B cell (primary cell): ENCODE measurements at regions not wholly inside any gene's neighbourhood (a gene's known extent, or its start where the extent isn't known, plus 50 kb on each side); places are given as distances from the start of the nearest gene placed in this dataset.

Experiments used
- ATAC-seq: fragments of 200-7000 bp; cut with Tn5 transposase; one replicate; pipeline ENCODE4 v1.10.0; 2021; ENCODE audit warnings: low read depth, mild to moderate bottlenecking, moderate number of reproducible peaks, moderate library complexity
- CTCF ChIA-PET: fragments of 350-600 bp; sonication (Branson Sonifier 250); formaldehyde crosslinking; loops from one replicate; lab custom pipeline; 2021; ENCODE audit warnings: antibody characterized with exemption, inconsistent platforms; lab: Charles Lee
- POLR2A ChIA-PET: fragments of 350-600 bp; sonication (Branson Sonifier 250); formaldehyde crosslinking; loops from one replicate; lab custom pipeline; 2021; ENCODE audit warnings: antibody characterized with exemption; lab: Charles Lee
- DNase-seq: peaks from one replicate; pipeline ENCODE4 v3.0.0; 2013
- H2AFZ ChIP-seq: 2 replicates; pipeline ENCODE4 v1.6.1; 2012; ENCODE audit warnings: mild to moderate bottlenecking, low read depth, low read length; ENCODE audit not compliant: insufficient read depth, poor library complexity, severe bottlenecking
- H3K27ac ChIP-seq, 2 donors: 1 replicate in 1 of 2; 2 replicates in 1 of 2; pipeline ENCODE4 v1.5.1; 2012 to 2013; ENCODE audit warnings: low read length in 2 of 2, mild to moderate bottlenecking in 2 of 2, moderate library complexity in 1 of 2
- H3K27me3 ChIP-seq, 4 experiments: fragments of 200-600 bp in 1 of 4; sonication (generic) in 1 of 4; replicated peaks in 1 of 4; 1 replicate in 2 of 4; 2 replicates in 2 of 4; pipeline versions ENCODE4 v1.6.1 to v1.7.0; 2013 to 2016; ENCODE audit warnings: low read length in 3 of 4, mild to moderate bottlenecking in 2 of 4, mixed read lengths in 1 of 4, moderate library complexity in 1 of 4; ENCODE audit not compliant: insufficient read depth in 4 of 4, control insufficient read depth in 3 of 4; ENCODE audit errors: control extremely low read depth in 1 of 4
- H3K36me3 ChIP-seq, 2 experiments: replicated peaks in 1 of 2; 1 replicate in 1 of 2; 2 replicates in 1 of 2; pipeline versions ENCODE4 v1.6.1 to v1.7.1; 2013; ENCODE audit warnings: low read length in 1 of 2; ENCODE audit not compliant: insufficient read depth in 2 of 2, control insufficient read depth in 1 of 2; ENCODE audit errors: control extremely low read depth in 1 of 2, extremely low read depth in 1 of 2
- H3K4me1 ChIP-seq, 2 donors: fragments of 200-600 bp in 1 of 2; sonication (generic) in 1 of 2; 1 replicate in 1 of 2; 2 replicates in 1 of 2; pipeline versions ENCODE4 v1.5.1 to v1.6.1; 2013 to 2017; ENCODE audit warnings: low read length in 2 of 2; ENCODE audit not compliant: control insufficient read depth in 2 of 2, insufficient read depth in 2 of 2
- H3K4me2 ChIP-seq: replicated peaks from 2 replicates; pipeline ENCODE3; 2012; ENCODE audit warnings: mild to moderate bottlenecking, low read depth, low read length; ENCODE audit not compliant: poor library complexity, severe bottlenecking
- H3K4me3 ChIP-seq, 5 experiments: fragments of 200-600 bp in 1 of 5; sonication (generic) in 1 of 5; 1 replicate in 3 of 5; 2 replicates in 2 of 5; pipeline versions ENCODE4 v1.5.1 to v1.7.0; 2011 to 2016; ENCODE audit warnings: low read length in 4 of 5, mild to moderate bottlenecking in 4 of 5, low read depth in 2 of 5, control low read depth in 1 of 5, moderate library complexity in 1 of 5; ENCODE audit not compliant: insufficient read depth in 1 of 5; ENCODE audit errors: control extremely low read depth in 1 of 5, extremely low read depth in 1 of 5
- H3K79me2 ChIP-seq: fragments of 200-600 bp; sonication (generic); one replicate; pipeline ENCODE4 v1.6.0; 2016; ENCODE audit warnings: low read length; ENCODE audit not compliant: control insufficient read depth, insufficient read depth
- H3K9ac ChIP-seq: fragments of 200-600 bp; sonication (generic); 2 replicates; pipeline ENCODE4 v1.6.1; 2017; ENCODE audit warnings: mild to moderate bottlenecking, low read length, moderate library complexity
- H3K9me3 ChIP-seq, 3 donors: one replicate each; pipeline versions ENCODE4 v1.6.1 to v1.7.1; 2013; ENCODE audit warnings: low read length in 2 of 3; ENCODE audit not compliant: control insufficient read depth in 2 of 3, insufficient read depth in 1 of 3; ENCODE audit errors: control extremely low read depth in 1 of 3
- H4K20me1 ChIP-seq: 2 replicates; pipeline ENCODE4 v1.6.0; 2012; ENCODE audit warnings: mild to moderate bottlenecking, low read length; ENCODE audit not compliant: insufficient read depth, control insufficient read depth, poor library complexity, severe bottlenecking
- H3K27ac Mint-ChIP-seq: one replicate; pipeline ENCODE4 v1.8.0; 2021; ENCODE audit warnings: mixed read lengths
- H3K27me3 Mint-ChIP-seq: one replicate; pipeline ENCODE4 v1.8.0; 2021; ENCODE audit warnings: mixed read lengths
- H3K4me1 Mint-ChIP-seq: one replicate; pipeline ENCODE4 v1.8.0; 2021; ENCODE audit warnings: mixed read lengths
- H3K4me3 Mint-ChIP-seq: one replicate; pipeline ENCODE4 v1.8.0; 2021; ENCODE audit warnings: mixed read lengths
- H3K9me3 Mint-ChIP-seq: one replicate; pipeline ENCODE4 v1.8.0; 2022; ENCODE audit warnings: mixed read lengths; ENCODE audit not compliant: insufficient read depth
- EZH2 ChIP-seq: IDR thresholded peaks from 2 replicates; pipeline ENCODE4 v1.6.1; 2012; ENCODE audit warnings: borderline replicate concordance, low read depth, mild to moderate bottlenecking, moderate library complexity, low read length; ENCODE audit not compliant: insufficient read depth, poor library complexity, severe bottlenecking
- WGBS: methylation state at CpG from one replicate; pipeline ENCODE4 v1.1.5; 2013; ENCODE audit warnings: missing lambda C conversion rate; ENCODE audit not compliant: insufficient coverage; 5-methylcytosine and 5-hydroxymethylcytosine counted together
- intact Hi-C: fragments of 100-400 bp; cut with micrococcal nuclease; formaldehyde crosslinking; loops from one replicate; pipeline ENCODE4 v1.10.0; 2022
- TF ChIP-seq, protein P1 (sequence below): fragments of 200-600 bp; IDR thresholded peaks from one replicate; pipeline ENCODE4 v1.8.0; 2022; ENCODE audit warnings: antibody characterized with exemption, mild to moderate bottlenecking

DNA sequence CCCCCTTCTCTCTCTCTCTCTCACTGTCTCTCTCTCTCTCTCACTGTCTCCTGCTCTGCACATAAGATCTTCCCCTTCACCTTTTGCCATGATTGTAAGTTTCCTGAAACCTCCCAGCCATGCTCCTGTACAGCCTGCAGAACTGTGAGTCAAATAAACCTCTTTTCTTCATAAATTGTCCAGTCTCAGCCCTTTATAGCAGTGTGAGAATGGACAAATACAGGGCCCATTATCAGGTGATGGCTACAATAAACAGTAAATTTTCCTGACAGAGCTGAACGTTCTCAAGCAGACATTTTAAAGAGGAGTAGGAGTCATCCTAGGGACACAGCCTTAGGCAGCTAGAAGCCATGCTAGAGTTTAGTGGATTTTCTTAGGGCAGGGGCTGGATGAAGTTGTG is 1679.7 kb upstream of the B3GALT2 start:
- Mint-ChIP-seq H3K9me3 (peaks cover 2% of the 10 kb centered on the region), H3K4me1 (peaks cover 8% of the 10 kb centered on the region), H3K27me3 (no peaks in the 10 kb centered on the region), H3K27ac (no peak overlapping the region), H3K4me3 (no peak overlapping the region)
- Histone ChIP-seq H3K36me3 (no peaks in the 10 kb centered on the region), H3K4me3 (no peak overlapping the region), H3K27ac (no peak overlapping the region), H3K27me3 (no peaks in the 10 kb centered on the region), H3K4me1 (peaks cover 5 to 6% of the 10 kb centered on the region in 2 donors), H3K79me2 (no peaks in the 10 kb centered on the region), H3K9me3 (peaks cover 0 to 1% (median 0%) of the 10 kb centered on the region in 3 donors), H3K9ac (no peak overlapping the region), H3K4me2 (no peak overlapping the region), H2AFZ (peak overlapping the region; percentile 42), H4K20me1 (no peaks in the 10 kb centered on the region)
- WGBS = 67% methylated on average over 1 of the region's 1 CpG
- ChIA-PET POLR2A (no interaction called here), CTCF (no interaction called here)
- ATAC-seq (no peak), DNase-seq (no peak)
- intact Hi-C loops = no loop called here
- TF ChIP-seq, protein P1, sequence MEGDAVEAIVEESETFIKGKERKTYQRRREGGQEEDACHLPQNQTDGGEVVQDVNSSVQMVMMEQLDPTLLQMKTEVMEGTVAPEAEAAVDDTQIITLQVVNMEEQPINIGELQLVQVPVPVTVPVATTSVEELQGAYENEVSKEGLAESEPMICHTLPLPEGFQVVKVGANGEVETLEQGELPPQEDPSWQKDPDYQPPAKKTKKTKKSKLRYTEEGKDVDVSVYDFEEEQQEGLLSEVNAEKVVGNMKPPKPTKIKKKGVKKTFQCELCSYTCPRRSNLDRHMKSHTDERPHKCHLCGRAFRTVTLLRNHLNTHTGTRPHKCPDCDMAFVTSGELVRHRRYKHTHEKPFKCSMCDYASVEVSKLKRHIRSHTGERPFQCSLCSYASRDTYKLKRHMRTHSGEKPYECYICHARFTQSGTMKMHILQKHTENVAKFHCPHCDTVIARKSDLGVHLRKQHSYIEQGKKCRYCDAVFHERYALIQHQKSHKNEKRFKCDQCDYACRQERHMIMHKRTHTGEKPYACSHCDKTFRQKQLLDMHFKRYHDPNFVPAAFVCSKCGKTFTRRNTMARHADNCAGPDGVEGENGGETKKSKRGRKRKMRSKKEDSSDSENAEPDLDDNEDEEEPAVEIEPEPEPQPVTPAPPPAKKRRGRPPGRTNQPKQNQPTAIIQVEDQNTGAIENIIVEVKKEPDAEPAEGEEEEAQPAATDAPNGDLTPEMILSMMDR = no peak
- TF ChIP-seq EZH2 = no peak

DNA sequence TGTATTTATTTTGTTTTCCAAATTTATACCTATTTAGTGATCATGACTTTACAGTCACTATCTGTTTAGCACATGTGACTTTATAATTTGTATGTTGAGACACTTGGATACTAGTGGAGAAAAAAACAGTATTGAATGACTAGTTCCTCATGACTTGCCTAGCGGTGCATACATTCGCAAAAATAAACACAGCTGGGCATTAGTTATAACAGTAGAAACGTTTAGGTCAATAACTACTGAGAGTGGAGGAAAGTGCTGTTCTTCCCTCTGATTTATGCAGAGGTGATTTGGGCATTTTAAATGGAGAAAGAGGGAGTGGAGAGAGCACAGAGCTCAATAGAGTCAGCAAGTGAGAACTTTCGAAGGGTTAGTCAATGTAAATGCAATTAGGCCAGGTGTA is 1679.0 kb upstream of the B3GALT2 start:
- Mint-ChIP-seq H3K9me3 (peaks cover 2% of the 10 kb centered on the region), H3K27ac (no peak overlapping the region), H3K27me3 (no peaks in the 10 kb centered on the region), H3K4me1 (peaks cover 6% of the 10 kb centered on the region), H3K4me3 (no peak overlapping the region)
- H3K4me1 ChIP-seq = peaks cover 0 to 6% of the 10 kb centered on the region in 2 donors
- POLR2A ChIA-PET = no interaction called here
- H4K20me1 ChIP-seq = no peaks in the 10 kb centered on the region
- no peak for ATAC-seq
- H3K9me3 ChIP-seq = peaks cover 0 to 1% (median 0%) of the 10 kb centered on the region in 3 donors
- CTCF ChIA-PET = no interaction called here
- intact Hi-C loops = no loop called here
- H3K36me3 ChIP-seq = no peaks in the 10 kb centered on the region
- TF ChIP-seq, protein P1 = no peak
- no peak for TF ChIP-seq EZH2
- H3K9ac ChIP-seq = no peak overlapping the region
- H3K27me3 ChIP-seq = no peaks in the 10 kb centered on the region
- H3K27ac ChIP-seq = peak overlapping the region in 1 of 2 donors; percentile 33
- peak overlapping the region; percentile 42 for H2AFZ ChIP-seq
- H3K4me3 ChIP-seq = no peak overlapping the region
- DNase-seq = no peak
- WGBS = 65% methylated on average over 3 of the region's 4 CpGs
- H3K79me2 ChIP-seq = no peaks in the 10 kb centered on the region
- no peak overlapping the region for H3K4me2 ChIP-seq
